Thyroid gland (tissue), 4 donors: ENCODE measurements at regions not wholly inside any gene's neighbourhood (a gene's known extent, or its start where the extent isn't known, plus 50 kb on each side); places are given as distances from the start of the nearest gene placed in this dataset.

Experiments
- CTCF ChIP-seq, 6 experiments: fragments of 200-600 bp in 3 of 6; fragments of 450-650 bp in 3 of 6; sonication (generic) in 3 of 6; IDR thresholded peaks; one replicate each; pipeline ENCODE4 v1.5.1; 2016 to 2019; ENCODE audit warnings: antibody characterized with exemption in 6 of 6, mild to moderate bottlenecking in 2 of 6, inconsistent platforms in 1 of 6, moderate library complexity in 1 of 6
- POLR2A ChIP-seq, 2 donors: fragments of 450-650 bp; IDR thresholded peaks; one replicate each; pipeline ENCODE4 v1.6.1; 2017; ENCODE audit warnings: antibody characterized with exemption in 2 of 2, mild to moderate bottlenecking in 2 of 2, moderate library complexity in 1 of 2

GRCh38 chr1:61580417-61580816 lies 144.5 kb downstream of the TM2D1 start:
- TF ChIP-seq POLR2A (IDR thresholded peaks at IDR 0.05): no peak
- TF ChIP-seq CTCF (IDR thresholded peaks at IDR 0.05): no peak
